GM13976 (cell line): ENCODE measurements at regions not wholly inside any gene's neighbourhood (a gene's known extent, or its start where the extent isn't known, plus 50 kb on each side); places are given as distances from the start of the nearest gene placed in this dataset.

ENCODE experiments used
- DNase-seq: peaks from one replicate; pipeline ENCODE4 v3.0.0; 2012; ENCODE audit warnings: low spot score
- in situ Hi-C: fragments of 300-500 bp; cut with MboI; formaldehyde crosslinking; loops from one replicate; pipeline ENCODE4 v1.12.0; 2022; ENCODE audit warnings: low sequenced_read_pairs, mixed read lengths, inconsistent platforms; ENCODE audit not compliant: unreplicated experiment
- TF ChIP-seq, protein P1 (sequence below): IDR thresholded peaks from 2 replicates; pipeline ENCODE4 v1.5.1; 2012; ENCODE audit warnings: borderline replicate concordance, mild to moderate bottlenecking; ENCODE audit not compliant: insufficient read depth; ENCODE audit errors: extremely low read depth, missing control alignments, control extremely low read depth

DNA sequence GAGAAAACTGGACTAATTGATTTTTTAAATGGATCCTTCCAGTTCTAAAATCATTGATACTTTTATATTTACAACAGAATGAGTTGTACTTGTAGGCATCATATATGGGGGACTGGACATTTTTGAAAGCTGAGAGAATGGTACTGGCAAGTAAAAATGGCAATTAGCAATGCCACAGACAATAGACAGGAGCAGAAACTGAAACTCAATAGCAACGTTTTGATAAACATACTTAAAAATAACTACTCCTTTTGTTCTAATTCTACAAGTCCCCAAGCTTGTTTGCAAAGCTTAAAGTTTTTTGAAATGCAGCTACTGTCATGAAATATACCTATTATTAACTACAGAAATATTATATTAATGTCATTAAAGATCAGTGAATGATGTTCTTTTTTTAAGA lies 52.8 kb upstream of the FBXL7 start:
- in situ Hi-C loops: no loop called here
- no peak for DNase-seq
- TF ChIP-seq, protein P1, sequence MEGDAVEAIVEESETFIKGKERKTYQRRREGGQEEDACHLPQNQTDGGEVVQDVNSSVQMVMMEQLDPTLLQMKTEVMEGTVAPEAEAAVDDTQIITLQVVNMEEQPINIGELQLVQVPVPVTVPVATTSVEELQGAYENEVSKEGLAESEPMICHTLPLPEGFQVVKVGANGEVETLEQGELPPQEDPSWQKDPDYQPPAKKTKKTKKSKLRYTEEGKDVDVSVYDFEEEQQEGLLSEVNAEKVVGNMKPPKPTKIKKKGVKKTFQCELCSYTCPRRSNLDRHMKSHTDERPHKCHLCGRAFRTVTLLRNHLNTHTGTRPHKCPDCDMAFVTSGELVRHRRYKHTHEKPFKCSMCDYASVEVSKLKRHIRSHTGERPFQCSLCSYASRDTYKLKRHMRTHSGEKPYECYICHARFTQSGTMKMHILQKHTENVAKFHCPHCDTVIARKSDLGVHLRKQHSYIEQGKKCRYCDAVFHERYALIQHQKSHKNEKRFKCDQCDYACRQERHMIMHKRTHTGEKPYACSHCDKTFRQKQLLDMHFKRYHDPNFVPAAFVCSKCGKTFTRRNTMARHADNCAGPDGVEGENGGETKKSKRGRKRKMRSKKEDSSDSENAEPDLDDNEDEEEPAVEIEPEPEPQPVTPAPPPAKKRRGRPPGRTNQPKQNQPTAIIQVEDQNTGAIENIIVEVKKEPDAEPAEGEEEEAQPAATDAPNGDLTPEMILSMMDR: no peak

DNA sequence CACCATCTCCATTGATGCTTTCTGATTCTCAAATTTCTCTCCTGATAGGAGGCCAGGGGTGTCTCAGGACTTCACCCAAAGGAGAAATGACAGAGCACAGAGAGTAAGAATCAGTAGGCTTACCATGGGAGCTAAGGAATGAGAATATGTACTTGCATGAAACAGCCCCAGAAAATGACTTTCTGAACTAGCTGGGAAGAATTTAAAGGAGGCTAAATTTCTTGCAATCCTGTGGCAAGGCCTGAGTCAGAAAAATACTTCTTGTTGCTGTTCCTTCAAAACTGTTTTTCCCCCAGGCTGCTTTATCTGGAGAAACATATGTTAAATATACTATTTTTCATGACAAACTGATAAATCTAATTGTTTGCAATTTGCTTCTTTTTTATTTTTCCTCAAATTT lies 53.4 kb upstream of the FBXL7 start:
- in situ Hi-C loops: no loop called here
- DNase-seq: no peak
- TF ChIP-seq, protein P1: no peak

DNA sequence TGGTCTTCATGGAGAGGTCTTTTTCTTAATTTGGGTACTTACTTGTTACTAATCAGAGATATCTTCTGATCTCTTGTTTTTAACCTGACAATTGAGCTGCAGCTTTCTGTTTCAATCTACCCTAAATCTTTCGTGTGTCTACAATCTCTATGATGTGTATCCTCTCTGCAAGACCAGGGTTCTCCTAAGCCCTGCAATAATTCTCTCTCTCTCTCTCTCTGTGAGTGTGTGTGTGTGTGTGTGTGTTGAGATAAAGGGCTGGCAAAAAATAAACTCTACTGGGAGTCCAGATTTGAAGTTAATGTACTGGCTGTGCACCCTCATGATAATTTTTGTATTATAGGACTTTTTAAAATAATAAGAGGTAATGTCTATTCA lies 57.8 kb upstream of the FBXL7 start:
- in situ Hi-C loops: no loop called here
- DNase-seq: no peak
- TF ChIP-seq, protein P1: no peak

DNA sequence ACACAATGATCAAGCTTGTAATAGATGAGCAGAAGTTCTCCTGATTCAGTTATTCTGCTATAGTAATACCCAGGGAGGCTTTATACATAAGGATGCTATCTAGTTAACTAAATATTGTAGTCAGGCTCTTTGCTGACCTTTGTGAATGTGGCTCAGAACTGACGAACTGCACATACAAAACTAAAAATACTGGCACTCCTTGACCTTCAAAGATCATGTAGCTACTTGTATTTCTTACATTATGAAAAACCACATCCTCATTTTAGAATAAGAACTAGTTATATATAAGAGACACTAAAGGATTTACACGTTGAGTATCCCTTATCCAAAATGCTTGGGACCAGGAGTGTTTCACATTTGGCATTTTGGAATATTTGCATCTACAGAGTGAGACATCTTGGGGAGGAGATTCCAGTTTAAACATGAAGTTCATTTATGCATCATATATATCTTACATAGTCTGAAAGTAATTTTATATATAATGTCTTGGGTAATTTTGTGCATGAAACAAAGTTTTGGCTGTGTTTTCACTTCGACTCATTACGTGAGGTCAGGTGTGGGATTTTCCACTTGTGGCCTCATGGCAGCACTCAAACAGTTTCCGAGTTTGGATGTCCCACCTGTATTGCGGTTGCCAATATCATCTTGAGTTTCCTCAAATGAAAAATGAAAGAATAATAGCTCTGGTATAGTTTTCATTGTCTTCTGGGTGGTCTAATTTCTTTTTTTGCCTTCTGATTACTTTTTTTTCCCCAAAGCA lies 58.4 kb upstream of the FBXL7 start:
- TF ChIP-seq, protein P1: no peak
- in situ Hi-C loops: no loop called here
- no peak for DNase-seq

DNA sequence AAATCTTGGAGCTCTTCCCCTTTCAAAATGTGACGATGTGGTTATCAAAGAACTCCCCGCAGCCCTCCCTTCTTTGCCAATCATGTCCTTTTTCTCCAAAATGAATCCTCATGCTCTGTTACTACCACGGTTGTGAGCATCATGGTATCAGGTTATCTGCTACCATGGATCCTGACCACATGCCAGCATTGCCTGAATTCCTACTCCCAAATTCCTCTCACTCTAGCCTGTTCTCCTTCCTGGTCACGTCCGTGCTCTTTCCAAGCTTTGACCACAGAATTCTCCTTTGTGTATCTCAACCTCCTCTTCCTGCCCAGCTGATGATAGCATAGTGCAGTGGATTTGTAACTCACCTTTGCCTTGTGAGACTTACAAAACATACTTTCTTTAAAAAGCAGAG lies 59.5 kb upstream of the FBXL7 start:
- in situ Hi-C loops: no loop called here
- TF ChIP-seq, protein P1: no peak
- DNase-seq: no peak

DNA sequence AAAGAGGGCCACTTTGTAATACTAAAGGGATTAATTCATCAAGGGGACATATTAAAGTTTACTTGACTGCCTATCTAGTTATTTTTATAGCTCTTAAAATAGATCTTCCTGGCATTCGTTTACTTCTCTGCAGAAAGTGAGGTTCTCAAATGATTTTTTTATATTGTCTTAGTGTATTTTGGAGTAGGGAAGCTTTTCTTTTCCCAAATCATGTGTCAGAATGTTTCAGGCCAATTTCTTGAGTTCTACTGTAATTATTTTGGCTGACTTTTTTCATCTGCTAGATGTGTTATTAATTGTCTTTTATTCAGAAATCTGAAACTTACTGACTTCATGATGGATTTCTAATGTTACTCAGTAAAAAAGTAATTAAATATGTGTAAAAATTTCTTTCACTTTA lies 60.2 kb upstream of the FBXL7 start:
- in situ Hi-C loops: no loop called here
- TF ChIP-seq, protein P1: no peak
- DNase-seq: no peak

DNA sequence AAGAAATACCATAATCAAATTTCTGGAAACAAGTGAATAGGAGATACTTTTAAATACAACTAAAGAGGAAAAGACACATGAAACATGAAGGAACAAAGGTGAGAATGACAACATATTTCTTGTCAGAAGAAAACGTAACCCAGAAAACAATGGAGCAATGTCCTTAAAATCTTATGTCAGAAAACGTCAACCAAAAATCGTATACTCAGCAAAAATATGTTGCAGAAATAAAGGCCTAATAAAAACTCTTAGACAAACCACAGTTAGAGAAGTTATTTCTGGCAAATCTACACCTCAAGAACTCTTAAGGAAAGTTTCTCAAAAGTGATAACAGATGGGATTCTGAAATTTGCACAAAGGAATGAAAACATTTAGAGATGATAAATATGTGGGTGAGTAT lies 66.3 kb upstream of the FBXL7 start:
- TF ChIP-seq, protein P1: no peak
- in situ Hi-C loops: no loop called here
- DNase-seq: no peak
